ENCODE measurements at regions not wholly inside any gene's neighbourhood (a gene's known extent, or its start where the extent isn't known, plus 50 kb on each side); places are given as distances from the start of the nearest gene placed in this dataset.

DNA sequence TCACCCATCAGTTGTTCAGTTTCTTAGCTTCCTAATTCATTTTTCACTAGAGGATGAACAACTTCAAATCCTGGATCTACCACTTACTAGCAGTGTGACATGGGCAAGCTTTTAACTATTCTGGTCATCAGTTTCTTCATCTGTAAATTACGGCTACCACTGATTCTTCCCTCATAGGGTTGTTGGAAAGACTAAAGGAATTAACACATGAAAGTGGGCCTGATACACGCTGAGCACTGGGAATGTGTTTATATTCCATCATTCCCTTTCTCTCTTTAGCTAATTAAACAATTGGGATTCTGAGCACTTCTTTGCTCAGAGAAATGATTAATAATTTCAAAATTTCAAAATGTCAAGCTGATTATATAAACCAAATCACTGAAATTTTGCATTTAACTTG is 862.3 kb upstream of the GCFC2 start:
- no peak for DNase-seq

DNA sequence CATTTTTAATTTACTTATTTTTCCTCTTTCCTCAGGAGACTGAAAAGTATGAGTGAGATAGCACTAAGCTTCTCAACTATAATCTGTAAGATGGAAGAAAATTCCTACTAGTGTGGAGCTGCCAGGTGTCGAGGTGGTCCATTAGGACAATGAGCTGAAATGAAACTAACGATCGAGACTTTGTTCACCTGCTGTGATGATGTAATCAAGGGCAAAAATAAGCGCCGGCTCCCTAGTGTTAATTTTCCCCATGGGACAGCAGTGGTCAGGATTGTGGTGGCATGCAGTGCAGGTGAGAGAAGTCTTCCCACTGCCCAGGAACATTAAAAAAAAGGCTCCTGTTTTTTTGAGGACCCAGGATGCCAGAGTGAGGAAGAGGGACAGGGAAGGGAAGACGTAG is 859.1 kb upstream of the GCFC2 start:
- no peak for DNase-seq

DNA sequence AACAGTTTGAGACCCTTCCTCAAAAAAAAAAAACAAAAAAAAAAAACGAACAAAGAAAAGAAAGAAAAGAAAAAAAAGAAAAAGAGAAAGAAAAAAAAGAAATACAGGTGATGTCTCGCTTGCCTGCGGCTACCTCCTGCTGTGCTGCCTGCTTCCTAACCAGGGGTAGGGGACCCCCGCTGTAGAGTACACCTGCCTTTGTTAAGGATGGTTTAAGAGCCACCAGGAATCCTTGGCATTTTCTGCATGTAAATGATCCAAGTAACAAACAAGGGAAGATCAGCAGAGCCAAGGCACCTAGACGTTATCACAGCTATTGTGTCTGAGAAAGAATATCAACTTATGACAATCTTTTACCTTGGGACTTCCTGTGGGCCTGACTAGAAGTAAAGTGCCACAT is 856.8 kb upstream of the GCFC2 start:
- DNase-seq, result no peak

DNA sequence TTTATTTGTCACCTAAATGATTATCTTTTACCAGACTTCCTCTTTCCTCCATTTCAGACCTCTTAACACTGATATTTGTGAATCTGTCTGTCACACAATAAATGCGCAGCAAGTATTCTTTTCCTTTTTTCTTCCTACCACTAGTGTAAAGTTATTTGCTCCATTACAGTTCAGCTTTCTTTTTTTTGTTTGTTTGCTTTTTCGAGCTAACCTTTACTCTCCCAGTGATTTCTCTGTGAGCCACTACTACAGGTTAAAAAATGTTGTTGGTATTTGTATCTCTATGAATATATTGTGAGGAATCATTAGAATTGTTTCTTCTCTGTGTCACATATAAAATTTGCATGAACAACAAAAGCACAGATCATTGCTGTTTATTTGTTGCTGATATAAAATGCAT is 854.0 kb upstream of the GCFC2 start:
- no peak for DNase-seq

DNA sequence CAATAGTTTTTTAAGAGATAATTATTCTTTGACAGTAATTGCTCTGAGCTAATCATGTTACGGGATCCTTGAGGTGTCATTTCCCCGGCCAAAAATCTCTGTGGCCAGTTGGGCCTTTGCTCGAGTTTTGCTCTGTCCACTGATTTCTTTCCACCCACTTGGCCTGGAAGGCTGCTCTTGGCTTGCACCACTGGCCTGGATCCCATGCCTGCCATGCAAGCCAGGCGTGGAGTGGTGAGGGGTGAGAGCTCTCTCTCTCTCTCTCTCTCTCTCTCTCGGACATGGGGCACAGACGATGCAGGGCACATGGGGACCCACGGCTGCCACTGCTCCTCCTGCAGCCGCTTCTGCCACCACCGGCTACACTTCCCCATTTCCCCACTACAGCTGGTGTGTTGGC is 853.0 kb upstream of the GCFC2 start:
- no peak for DNase-seq

DNA sequence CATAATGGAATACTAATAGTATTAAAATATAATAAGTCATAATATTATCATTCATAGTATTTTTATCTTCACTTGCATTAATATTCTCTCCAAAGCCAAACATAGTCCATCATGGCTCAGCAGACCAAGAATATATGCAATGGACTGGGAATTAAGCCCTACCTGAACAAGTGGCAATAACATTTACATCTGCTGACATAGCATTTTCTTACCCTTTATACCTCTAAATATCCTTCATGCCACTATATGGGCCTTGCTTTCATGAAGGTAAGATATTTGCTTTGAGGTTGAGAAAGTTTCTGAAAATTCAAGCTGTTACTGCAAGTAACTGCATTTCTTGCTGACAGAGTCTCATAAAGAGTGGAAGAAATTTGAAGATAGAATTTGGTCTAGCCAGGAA is 847.4 kb upstream of the GCFC2 start:
- no peak for DNase-seq

DNA sequence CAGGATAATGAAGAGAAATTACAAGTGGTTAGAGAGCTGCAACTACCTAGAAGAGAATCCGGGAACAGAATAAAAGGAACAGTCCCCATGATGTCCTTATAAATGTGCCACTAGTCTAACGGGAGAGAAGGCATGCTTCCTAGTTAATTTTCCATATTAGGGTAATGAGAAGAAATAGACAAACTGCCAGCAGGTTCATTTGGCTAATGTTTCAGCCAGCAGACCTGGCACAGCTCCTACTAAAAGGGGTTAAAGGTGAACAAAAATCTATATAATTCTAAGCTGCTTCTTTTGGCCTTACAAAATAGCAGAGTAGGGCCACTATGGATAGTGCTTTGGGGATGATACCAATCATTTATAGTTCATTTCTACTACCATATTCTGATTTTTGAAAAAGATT is 845.3 kb upstream of the GCFC2 start:
- no peak for DNase-seq

DNA sequence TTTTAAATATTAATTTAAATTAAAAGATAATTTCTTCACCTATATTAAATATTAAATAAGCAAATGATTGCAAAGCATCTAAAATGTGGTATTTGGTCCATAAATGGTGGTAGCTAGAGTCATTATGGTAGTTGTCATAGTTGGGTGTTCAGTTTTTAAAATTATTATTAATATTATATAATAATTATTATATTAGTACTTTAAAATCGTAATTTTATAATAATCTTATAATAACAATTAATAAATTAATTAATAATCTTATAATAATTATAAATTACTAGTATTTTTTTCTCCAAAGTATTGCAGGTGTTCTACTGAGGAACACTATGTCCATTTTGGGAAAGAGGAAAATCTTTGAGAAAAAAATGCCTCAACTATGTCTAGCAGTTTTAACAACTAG is 835.5 kb upstream of the GCFC2 start:
- no peak for DNase-seq

DNA sequence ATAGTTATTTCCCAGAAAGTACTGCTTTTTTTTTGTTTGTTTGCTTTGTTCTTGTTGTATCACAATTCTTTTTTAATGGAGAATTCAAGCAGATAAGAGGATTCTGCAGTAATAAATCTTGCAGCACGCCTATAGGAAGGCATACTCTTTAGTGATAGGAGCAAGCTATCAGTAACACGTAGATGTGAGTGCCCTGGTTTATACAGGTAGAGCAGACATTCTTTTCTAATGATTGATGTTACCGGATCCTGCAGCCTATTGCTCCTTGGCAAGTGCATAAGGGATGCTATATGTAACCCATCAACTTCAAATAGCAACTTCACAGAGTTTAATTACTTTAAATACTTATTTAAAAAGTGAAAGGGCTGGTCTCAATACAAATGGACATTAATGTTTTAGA is 834.2 kb upstream of the GCFC2 start:
- no peak for DNase-seq

DNA sequence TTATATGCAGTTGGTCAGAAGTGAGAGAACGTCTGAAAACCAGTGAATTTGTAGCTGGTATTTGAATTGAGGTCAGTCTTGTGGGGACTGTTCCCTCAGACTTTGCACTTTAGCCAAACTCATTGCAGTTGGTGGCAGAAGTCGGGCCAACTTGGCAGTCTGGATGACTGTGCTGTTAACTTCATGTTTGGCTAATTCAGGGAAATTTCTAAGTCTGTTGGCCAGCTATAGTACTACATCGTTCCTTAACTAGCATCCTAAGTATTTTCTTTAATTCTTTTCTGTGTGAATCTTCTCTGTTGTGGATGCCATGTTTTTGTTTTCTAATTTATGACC is 806.8 kb upstream of the GCFC2 start:
- no peak for DNase-seq

DNA sequence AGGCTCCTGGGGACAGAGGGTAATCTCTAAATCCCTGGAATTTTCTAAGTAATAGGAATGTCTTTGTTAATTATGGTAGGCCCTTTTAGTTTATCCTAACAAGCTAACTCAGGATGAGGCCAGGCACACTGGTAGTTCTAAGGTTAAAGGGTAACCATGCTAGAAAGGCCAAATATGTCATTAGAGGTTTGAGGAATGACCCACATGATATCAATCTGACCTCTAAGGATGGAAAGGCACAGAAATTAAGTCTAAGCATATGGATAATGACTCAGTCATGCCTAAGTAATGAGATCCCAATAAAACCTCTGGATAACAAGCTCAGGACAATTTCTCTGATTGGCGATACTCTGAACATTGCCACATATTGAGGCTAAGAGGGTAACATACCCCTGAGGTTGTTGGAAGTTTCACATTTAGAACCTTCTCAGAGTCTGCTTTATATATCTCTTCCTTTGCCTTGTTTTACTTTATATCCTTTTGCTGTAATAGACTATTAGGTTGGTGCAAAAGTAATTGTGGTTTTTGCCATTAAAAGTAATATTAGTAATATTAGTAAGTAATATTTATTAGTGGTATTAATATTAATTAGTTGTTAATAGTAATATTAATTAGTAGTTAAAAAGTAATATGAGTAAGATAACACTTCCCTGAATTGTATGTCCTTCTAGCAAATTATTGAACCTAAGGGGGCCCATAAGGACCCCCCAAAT is 806.3 kb upstream of the GCFC2 start:
- no peak for DNase-seq

DNA sequence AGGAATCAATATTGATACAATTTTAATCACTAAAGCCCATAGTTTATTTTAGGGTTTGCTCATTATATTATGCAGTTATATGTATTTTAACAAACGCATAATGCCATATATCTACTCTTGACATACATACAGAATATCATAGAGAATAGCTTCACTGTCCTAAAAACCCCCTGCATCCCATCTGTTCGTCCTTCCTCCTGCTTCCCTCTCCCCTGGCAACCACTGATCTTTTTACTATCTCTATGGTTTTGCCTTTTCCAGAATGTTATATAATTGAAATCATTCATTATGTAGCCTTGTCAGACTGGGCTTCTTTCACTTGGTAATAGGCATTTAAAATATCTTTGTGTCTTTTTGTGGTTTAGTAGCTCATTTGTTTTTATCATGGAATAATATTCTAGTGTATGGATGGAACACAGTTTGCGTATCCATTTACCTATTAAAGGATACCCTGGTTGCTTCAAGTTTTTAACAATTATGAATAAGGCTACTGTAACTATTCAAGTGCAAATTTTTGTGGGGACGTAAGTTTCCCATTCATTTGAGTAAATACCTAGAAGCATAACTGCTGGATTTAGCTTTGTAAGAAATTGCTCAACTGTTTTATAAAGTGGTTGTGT is 801.6 kb upstream of the GCFC2 start:
- no peak for DNase-seq

DNA sequence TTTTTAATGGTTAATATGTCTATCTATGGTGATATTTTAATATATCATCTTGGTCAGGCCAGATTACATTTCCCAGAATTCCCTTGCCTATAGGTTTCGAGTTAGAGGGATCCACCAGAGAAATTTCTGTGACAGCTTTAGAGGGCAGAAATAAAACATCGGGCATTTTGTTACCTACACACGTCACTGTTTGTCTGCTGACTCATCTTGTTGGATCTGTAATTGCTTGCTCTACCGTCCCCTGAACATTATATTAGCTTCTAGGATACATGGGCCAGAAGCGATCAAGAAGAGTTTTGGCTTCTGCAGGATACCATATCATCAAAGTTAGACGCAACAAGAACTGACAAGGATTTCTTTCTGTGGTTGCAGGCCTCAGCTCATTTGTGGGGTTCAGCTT is 795.8 kb upstream of the GCFC2 start:
- no peak for DNase-seq

DNA sequence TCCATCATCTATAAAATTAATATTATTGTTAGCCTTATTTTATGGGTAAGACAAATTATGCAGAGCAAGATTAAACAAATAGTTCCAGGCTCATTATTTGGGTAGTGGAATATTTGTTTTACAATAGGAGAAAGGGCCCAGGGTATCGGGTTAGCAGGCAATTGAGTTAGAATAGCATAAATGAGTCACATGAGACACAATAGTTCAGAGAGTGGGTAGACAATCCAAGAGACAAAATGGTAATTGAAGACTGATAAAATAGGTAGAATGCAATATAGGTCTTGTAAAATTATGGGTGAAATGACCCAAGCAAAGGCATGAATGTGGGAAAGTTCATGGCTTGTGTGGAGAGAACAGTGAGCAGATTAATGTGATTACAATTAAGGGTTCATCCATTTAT is 790.9 kb upstream of the GCFC2 start:
- DNase-seq, result no peak

DNA sequence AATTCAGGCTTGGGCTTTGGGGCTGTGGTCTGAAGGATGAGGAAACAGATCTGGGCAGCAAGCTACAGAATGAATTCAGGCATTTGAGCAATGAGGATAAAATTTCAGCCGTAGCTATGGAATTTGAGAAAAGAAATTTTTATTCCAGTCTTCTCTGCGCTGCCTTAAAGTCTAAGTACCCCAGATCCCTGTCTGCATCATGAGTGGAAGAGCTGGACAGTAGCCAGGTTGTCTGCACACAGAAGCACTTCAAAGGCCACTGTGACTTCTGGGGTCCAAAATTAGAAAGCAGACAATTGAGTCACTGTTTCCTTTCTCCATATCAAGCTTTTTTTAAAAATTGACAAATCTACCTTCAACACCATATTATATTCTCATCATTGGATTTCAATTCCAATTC is 787.6 kb upstream of the GCFC2 start:
- no peak for DNase-seq

DNA sequence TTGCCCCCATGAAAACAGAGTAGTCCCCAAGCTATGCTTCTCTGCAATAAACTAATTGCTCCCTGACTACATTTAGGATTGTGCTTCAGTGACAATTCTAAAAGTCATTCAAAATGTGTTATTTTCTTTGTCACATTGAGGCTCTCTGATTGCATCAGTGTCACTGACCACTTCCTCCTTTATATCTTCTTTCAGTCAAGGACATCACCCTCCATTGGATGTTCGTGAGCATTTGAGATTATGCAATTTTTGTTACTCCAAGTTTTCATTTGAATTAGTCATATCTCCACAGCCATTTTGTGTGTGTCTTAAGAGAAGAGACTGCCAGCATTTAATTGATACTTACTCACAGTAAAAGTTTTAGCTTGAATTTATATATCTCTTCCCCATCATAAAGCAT is 780.8 kb upstream of the GCFC2 start:
- DNase-seq, result no peak

DNA sequence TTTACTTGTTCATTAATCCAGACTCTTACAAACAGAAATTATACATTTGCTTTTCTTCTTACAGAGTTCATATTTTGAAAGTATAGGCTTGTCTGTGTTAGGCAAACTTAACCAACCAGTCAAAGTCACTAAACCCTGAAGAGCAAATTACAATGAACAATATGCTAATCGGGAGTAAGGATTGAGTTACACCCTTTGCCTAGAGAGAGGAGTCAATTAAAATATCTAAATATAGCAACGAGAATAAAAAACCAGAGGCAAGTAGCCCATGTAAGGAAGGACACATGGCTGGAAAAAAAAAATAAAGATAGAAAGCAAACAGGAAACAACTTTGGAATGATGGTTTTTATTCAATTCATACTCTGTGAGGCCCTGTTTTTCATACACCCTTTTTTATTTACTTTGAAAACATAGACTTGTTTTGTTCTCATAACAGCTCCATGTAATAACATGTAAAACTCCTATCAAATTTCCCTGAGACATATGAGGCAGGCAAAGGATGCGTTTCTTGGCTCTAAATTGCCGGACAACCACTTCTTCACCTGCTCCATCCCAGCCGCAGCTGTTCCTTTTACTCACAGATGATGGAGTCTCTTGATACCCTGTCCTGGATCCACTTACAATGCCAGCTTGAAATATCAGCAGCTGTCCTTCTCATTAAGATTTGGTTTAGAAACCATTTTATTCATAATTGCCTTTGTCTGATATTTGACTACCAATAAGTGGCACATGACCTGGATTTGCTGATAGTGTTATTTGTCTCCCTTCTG is 767.7 kb upstream of the GCFC2 start:
- DNase-seq, result no peak

DNA sequence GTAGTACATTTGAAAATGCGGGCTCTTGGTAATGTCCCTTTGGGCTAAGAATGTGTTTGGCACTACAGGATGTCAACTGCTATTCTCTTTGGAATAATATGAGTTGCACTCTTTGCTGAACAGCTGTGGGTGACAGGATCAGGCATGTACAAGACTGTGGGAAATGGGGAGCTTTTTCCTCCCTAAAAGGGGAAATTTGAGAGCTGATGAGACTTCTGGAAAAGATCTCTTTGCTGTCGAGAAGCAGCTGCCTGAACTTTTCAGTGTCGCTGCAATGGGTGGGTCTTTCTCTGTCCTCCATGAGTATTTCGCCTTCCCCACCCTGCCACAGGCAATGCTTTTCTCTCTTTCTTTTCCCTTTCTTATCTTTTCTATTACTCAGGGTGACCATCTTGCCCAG is 762.2 kb upstream of the GCFC2 start:
- DNase-seq, result no peak

DNA sequence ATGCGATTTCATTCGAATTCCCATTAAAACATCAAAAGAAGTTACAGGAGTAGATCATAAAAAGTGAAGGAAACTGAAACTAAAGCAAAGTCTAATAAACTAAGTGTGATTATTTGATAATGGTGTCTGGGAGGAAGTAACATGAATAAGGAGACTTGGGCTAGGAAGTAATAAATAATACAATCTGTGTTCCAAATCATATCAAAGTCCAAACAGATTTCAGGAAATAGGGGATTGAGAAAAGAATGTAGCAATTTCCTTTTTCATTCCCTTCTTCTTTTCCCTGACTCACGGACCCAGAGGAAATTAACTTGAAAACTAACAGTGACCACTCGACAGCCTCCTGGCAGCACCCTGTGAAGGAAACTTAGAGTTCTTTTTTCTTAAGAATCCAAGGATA is 758.4 kb upstream of the GCFC2 start:
- DNase-seq, result no peak

DNA sequence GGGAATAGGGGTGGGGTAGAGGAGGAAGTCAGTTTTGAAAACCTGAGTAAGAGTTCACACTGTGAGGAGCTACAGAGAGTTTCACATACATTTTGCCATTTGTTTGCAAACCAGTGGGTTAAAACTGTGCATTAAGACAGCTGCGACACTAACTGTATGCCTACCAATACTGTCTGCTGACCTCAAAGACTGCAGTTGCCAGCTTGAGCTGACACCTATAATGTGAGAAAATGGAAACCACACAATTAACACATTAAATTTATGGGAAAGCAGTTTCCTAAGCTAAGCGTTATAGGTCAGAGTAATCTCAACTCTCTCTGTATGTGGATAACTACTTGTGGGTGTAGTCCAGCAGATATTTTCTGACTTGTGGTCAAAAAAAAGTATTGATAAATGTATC is 756.6 kb upstream of the GCFC2 start:
- DNase-seq, result no peak

DNA sequence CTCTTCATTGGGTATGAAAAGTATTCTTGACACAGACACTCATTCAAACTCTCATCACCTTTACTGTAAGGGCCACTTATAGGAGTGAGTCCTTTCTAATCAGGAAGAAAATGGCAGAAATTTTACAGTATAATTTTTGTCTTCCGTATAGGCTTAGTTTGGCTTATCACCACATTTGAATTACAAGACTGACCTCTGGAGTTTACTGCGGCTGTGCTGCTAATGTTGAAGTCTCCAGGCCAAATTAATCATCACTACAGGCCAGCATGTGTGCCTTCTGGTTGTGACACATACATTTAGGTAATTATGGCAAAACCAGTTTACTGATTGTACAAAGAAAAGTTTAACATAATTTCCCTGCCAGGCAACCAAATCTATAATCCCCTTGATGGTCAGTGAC is 753.6 kb upstream of the GCFC2 start:
- no peak for DNase-seq

DNA sequence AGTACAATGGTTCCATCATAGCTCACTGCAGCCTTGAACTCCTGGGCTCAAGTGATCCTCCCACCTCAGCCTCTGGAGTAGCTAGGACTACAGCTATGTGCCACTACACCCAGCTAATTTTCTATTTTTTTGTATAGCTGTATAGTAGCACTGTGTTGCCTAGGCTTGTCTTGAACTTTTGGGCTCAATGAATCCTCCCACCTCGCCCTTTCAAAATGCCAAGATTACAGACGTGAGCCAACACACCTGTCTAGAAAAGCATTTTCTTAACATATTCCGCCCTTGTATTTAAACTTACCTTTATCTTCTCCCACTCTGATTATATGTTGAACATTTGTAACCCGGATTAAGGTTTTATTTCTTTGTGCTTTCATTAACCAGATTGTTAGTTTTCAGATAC is 750.7 kb upstream of the GCFC2 start:
- DNase-seq, result no peak

DNA sequence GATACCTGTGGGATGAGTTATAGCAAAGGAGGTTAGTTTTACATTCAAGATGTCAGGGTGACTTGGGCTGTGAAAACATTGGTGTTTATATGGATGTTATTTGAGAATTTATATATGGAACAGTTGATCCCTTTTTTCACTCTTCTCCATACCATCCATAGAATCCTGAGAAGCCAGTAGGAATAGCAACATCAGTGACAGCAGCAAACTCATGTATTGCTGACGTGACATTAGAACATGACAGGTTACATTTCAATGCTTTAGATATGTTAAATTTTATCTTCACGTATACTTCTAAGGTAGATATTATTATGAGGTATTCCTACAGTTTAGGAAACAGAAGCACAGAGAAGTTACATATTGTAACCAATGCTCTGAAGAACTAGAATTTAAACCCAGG is 745.2 kb upstream of the GCFC2 start:
- no peak for DNase-seq

DNA sequence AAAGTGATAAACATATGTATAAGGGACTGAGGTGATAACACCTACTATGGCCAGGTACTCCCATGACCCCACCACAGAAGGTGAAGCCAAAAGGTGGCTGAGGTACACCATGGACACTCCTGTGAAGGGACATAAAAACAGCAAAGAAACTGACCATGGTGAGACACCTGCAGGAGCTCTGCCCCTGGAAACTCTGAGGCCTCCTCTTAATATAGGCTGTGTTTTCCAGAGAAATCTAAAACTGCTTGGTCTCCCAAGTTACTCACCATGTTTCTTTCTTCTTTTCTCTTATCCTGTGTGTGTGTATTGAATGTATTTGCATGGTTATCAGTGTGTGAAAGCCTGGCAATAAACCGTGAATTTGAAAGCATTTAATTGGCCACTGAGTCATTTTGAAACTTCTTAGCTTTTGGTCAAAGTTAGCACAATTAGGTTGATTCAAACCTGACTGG is 739.3 kb upstream of the GCFC2 start:
- no peak for DNase-seq
